Activated T-helper 1 cell treated with anti-CD3 and anti-CD28 coated beads, Interleukin-2, amount 50 U/mL, for 16 hours (primary cell): ENCODE measurements at regions not wholly inside any gene's neighbourhood (a gene's known extent, or its start where the extent isn't known, plus 50 kb on each side); places are given as distances from the start of the nearest gene placed in this dataset.

Experiments used
- DNase-seq, 2 donors: peaks; one replicate each; pipeline ENCODE4 v3.0.0-alpha.2; 2020; ENCODE audit warnings: low read depth in 1 of 2, low spot score in 1 of 2

DNA sequence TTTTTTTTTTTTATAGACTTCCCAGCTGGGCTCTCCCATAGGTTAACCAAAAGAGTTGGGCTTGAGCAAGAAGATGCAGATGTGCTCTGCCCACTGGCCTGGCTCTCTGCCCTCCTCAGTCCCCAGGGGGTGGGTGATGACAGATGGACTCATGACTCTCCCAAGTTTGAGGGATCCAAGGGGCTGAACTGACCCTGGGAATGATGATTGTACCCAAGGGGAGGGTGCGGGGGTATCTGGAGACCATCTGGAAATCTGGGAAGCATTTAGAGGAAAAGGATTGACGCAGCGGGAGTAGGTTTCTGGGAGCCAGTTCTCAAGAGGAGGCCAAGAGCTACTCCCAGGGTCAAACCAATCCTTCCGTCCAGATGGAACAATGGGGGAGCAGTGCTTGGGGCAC, 330.8 kb downstream of the CYP26B1 start:
- DNase-seq: no peak

DNA sequence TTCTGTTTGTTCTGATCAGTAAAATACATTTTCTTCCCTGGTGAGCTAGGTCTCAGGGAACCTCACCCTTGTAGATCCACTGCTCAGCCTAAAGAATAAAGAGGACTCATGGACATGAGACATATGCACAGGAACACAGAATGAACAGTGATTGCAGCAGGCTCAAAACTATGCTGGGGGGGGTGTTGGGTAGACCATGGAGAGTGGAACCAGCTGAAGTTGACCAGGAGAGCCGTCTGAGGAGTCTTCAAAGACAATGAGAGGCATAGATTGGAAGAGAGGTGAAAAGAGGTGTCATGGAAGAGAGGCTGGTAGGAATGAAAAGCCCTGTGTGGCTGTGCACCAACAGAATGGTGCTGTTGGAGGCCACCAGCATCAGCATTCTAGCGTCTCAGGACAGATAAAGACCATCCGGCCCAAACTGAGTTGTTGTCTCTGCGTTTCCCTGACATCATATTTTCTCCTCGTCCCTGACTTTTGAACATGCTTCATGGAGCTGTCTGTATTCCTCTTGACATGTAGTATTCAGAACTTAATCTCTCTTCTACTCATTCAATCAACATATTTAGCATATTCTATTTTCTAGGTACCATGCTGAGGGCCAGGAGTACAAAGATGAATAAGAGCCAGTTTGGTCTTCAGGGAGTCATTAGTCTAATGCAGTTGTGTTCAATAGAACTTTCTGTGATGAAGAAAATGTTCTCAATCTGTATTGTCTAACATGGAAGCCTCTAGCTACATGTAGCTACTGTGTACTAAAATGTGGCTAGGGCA, 331.8 kb downstream of the CYP26B1 start:
- no peak for DNase-seq

DNA sequence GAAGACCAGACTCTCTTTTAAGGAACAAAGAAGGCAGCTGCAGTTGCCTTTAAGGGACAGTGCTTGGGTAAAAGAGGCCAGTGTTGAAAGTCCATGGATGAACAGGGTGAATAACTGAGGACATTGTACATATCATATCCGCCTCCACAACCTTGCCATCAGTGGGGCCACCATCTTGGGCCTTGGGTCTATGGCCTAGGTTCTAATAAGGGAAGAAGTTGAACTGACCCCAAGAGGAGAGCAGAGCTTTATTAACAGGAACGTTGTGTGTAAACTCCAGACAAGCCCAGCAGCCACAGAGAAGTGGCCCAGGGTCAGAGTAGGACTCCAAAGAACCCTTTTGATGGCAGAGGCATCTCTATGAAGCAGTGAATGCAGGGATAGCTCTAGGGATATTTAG, 332.8 kb downstream of the CYP26B1 start:
- DNase-seq: no peak

DNA sequence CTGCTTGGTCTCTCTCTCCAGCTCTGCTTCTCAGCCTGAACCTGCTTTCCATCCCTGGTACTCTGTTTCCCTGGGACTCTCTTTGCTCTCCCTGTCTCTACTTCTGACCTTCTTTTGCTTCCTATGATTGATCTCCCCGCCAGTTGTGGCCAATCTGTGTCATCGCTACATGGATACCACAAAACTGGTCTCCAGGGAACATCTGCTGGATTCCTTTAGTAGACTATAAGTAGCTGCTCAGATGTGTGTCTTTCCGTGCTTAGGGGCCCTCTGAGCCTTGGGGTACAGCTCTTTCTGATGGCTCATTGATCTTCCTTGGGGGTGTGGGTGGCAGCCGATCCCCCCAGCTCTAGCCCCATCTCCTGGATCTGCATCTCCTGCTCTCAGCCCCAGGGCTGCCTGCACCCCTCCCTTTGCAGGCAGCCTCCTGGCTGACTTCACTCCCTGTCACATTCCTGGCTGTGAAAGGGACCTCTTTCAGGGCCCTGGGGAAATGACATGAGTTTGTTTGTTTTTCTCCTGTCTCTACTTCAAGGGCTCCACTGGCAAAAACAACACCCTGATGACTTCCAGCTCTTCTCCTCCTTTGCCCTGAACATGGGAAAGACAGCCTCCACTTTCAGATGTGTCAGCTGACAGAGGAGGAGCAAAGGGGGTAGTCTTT, 333.7 kb downstream of the CYP26B1 start:
- DNase-seq: no peak

DNA sequence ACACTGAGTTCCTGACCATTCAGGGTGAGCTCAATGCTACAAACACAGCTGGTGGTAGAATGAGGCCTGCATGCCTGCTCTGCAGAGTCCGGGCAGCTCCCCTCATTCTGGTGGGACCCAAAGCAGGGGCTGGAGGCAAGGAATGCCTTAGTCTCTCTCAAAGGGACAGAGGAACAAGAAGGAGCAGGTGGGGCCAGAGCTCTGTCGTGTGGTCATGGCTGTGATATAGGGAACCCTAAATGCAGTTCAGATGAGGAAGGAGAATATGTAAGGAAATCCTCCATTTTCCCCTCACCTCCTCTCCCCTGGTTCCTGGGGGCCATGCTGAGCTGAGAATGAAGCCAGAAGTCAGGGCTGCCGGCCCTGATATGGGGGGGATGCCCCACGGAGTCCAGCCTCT, 334.3 kb downstream of the CYP26B1 start:
- DNase-seq: no peak

DNA sequence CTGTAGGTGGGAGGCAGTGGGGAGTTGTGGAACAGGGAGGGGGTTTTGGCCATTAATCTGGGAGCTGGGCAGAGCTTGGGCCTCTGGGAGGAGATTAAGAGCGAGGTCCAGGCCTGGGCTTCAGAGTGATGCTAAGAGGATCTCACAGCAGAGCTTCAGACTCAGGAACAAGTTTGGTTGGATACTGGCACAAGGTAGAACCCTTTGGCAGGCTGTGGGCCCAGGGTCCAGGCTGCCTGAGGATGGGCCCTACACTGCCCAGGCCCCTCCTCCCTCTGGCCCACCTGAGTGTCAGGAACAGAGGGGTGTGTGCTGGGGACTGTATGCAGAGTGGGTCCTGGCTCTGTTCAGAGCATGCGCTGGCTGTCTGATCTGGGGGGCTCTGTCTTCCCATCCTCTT, 334.9 kb downstream of the CYP26B1 start:
- DNase-seq: no peak

DNA sequence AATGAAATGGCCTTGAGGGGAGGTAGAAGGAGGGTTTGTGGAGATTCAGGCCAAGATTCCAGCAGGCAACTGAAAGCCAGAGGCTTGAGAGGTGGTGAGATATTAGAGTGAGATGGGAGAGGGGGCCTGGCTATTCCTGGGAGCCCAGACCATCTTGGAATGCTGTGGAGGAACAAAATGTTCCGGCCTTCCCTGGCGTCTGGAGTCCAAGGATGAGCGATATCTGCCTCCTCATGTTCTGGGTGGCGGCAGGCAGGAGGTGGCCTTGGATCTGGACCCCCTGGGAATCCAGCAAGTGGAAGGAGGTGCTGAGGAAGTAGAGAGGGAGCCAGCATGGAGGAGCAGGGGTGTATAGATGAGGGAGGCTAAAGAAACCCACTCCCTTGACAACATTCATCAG, 335.9 kb downstream of the CYP26B1 start:
- DNase-seq: no peak

DNA sequence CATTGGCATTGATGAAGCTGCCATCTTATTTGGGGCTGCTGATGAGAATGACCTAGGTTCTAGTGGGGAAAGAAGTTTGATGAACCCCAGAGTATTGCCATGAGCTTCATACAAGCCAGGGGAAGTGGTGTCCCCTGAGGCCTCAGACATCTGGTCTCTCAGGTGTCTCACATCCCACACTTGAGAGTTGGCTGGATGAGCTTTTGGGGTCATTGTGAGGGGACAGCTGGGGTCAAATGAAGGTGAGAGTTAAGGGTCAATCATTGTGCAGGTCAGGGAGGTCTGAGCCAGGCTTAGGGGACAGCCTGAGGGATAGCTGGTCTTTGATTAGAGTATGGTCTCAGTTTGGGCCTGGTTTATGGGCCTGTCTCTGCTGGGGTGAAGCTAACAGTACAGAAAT, 336.5 kb downstream of the CYP26B1 start:
- DNase-seq: no peak

DNA sequence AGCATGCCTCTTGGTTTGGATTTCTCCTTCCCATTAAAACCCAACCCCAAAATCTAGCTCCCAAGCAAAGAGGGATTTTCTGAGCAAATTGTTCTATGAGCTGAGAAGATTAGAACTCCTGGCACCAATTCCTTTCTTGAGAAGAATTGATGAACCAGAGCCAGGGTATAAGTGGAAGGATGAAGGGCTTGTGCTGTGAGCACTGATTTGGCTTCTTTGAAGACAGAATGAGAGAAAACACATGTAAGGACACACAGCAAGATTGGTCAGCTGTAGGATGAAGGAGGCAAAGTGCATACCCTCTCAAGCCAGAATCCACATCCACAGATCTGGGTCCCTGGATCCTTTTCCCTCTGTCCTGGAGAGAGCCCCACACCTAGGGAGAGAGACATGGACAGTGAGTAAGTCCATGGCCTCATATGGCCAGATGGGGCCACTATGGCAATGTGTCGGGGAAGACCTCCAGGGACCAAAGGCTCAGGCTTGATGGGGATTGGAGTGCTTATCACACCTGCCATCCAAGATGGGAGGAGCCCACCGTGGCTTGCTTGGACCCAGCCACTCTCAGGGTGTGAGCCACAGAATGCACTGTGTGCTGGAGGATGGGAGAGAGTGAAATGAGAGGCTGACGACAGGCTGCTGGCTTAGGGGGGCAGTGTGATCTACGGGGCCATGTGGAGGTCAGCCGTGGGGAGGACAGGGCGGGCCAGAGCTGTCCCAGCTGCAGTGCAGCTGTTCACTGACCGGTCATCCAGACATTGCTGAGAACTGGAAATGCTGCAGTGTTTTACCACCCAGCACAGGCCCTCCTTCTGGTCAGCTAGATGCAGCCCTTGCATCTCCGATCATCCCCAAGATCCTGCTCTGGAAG, 339.8 kb downstream of the CYP26B1 start:
- DNase-seq: no peak

DNA sequence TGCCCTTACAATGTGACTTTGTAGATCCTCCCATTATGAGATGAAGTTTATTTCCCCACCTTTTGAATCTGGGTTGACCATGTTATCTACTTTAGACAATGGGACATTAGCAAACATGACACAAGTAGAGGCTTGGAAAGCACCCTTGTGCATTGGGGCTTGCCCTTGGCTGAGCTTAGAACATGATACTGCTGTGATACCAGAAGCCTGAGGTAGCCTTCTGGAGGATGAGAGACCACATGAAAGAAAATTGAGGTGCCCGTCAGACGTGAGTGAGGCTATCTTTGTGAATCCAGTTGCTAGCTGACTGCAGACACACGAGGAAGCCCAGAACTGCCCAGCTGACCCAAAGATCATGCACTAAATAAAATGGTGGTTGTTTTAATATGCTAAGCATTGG, 341.2 kb downstream of the CYP26B1 start:
- DNase-seq: no peak

DNA sequence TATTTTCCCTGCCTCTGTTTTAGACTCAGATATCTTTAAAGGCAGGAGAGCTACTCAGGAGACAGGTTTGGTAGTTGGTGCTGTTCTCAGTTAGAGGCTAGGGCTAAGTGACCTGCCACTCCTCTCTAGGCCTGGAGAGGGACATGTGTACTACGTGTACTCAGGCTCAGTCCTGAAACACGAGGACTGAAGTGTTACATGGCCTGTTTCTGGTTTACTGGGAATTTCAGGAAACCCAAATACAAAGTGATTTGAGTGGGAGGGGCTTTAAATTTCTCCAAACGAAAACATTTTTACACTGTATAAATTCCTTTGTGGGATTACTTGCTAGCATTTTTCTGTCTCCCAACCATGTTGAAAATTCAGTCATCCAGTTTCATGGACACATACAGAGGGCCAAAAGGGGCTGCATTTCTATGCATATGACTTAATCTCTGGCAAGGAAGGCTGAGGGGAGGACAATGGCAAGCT, 343.3 kb downstream of the CYP26B1 start:
- no peak for DNase-seq

DNA sequence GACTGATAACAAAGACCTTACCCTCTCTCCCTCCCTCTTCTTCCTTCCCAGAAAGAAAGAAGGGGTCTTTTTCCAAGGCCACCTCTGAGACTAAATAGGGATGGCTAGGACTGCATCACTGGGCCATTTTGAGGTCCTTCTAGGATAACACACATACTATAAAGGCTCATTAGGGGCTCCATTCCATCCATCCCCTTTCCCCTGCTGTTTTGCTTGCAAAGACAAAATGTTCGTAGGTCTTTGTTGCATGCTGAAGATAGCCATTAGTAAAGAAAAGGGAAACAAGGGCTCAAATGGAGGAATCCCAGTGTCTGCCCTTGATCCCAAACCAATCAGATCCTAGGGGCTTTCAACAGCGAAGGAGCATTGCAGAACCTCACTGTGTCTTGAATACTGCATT, 344.3 kb downstream of the CYP26B1 start:
- no peak for DNase-seq

DNA sequence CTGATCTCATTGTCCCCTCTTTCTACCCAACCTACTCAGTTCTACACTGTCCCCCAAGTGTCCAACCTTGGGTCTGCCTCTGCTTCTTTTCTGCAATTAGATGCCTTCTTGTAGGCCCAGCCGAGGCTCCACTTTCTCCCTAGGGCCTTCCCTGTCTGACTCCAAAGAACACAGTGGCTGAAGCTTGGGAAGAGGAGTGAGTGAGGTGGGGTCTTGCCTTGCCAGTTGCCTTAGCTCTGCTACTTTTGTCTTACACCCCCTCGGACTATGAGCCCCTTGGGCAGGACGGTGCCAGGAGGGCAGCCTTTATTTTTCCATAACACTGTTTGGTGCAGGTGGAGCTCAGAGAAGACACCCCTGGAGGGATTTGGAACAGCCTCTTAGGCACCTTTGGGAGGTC, 345.1 kb downstream of the CYP26B1 start:
- DNase-seq: no peak

DNA sequence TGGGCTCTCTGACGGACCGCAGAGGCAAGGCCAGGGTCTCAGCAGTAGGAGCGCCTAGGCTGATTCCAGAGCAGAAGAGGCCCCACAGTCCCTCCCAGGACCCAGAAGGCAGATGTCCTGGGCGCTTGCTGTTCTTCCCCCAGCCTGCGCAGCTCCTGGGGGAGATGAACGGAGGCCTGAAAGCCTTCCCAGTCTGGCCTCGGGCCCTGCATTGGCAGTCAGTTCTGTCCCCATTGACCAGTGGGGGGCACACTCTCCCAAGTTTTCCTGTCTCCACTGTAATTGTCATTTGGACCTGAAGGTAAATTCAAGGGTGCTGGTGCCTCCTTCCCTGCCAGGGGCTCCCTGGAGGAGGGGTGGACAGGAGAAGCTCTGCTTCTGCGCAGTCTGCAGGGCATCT, 345.7 kb downstream of the CYP26B1 start:
- DNase-seq: no peak

DNA sequence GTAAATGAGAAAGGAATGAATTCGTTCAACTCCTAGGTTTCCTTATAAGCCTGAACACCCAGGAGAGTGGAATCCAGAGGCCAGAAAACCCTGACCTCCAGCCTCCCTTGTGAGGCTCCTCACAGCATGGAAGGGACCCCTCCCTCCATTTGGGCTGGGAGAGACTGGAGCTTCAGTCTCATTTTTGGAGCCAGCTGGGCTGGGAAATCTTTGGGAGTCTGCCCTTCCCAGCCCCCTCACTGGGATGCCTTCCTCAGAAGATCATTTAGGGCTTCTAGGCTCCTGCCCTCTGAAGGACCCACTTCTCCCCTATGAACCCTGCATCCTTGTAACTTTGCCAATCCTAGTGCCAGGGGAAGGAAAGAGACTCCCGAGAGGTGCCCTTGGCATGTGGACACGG, 346.1 kb downstream of the CYP26B1 start:
- no peak for DNase-seq

DNA sequence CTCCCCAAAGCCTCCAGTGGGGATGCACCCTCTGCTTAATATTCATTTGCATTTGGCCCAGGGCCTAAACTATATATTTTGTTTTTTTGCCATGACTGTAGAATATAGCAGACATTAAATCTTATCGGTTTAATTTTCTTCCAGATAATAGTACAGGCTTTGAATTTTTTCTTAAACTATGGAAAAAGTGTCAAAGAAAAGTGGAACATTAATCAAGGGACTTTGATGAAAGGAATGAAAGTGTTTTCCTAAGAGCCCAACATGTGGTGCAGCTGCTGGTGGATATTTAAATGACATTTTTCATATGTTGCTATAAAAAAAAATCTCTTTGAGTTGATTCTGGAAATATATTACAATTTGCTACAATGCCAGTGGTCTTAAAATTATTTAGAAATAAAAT, 346.8 kb downstream of the CYP26B1 start:
- DNase-seq: no peak

DNA sequence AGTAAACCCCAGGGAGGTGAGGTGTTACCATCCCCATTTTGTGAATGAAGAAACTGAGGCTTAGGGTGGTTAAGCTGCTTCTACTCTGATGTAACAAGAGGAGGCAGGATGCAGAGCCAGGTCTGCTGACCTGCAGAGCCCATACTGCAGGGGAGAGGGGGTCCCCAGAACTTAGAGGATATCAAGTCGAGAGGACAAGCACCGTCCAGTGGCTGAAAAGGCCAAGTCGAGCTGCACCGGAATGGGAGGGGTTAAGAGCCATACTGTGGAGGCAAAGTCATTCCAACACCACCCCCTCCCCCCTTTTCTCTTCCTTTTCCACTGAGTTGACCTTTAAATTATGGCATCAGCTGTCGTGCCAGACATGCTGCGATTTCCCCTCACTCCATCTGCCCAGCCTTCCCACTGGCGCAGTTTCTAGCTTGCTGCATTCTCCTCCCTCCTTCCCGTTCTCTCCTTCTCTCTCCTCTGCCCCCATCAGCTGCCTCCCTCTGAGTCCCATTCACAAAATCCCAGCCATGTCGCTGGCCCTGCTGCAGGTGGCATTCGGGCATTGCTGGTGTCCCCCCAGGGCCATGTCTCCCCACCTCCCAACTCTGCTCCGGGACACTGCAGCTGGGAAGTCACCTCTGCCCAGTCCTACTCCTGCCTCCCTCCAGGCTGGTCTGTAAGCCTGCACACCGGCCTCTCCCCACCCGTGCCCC, 346.9 kb downstream of the DYSF start:
- no peak for DNase-seq

DNA sequence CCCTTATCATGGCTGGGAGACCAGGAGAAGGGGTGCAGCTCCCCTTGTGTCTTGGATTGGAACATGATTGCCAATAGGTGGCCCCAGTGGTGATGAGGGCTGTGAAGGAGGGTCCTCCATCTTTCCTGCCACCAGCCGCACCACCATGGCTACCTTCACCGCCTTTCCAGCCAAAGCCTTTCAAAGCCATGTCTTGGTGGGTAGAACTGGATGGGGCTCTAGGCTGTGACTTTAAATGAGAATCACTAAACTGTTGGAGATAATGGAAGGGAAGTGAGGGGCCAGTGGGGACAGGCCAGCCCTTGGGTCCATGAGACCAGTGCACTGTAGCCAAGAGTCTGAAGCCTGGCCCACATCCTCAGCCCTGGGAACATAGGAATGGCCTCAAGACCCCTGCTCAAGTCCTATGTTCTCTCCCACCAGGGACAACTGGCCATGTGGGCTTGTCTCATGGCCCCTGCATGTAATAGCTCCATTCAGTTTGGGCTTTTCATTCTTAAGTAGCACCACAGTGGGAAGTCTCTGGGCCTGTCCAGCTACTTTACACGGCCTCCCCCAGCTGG, 345.7 kb downstream of the DYSF start:
- DNase-seq: no peak

DNA sequence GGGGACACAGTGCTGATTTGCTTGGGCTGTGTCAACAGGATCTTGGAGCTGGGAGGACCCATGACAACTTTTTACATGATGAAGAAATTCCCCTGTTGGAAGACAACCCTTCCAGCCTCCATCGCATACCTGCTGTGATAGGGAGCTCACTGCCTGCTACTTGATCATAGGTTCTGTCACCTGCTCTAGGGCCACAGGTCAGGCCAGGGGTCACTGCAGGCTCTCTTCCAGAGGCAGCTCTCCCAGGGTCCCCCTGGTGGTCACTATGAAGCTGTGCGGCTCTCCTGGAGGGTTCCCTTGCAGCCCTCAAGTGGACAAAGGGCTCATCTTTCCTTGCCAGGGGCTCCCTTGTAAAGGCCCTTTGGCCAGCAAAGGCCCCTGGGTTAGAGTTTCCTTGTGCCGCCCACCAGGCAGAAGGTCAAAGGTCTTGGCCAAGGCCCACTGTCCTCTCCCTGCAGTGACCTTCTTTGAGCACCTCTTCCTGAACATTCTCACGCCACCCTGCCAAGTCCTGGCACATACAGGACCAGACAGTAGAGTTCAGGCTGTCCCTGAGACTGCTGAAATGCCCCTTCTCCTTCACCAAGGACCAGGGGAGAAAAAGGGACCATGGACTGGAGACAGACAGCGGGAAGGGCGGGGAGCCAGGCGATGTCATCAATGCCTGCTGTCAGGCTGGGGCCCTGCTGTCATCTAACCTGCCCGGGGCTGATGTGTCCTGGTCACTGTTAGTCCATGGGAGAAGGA, 345.1 kb downstream of the DYSF start:
- DNase-seq: no peak
